Fibroblast of villous mesenchyme (primary cell): ENCODE measurements at regions not wholly inside any gene's neighbourhood (a gene's known extent, or its start where the extent isn't known, plus 50 kb on each side); places are given as distances from the start of the nearest gene placed in this dataset.

Source experiments
- DNase-seq: peaks from one replicate; pipeline ENCODE4 v3.0.0-alpha.2; 2010; ENCODE audit warnings: low read depth
- H3K4me3 ChIP-seq: 2 replicates; pipeline ENCODE4 v1.5.1; 2011; ENCODE audit warnings: low read depth, mild to moderate bottlenecking, low read length
- CTCF ChIP-seq: IDR thresholded peaks from 2 replicates; pipeline ENCODE4 v1.5.1; 2012; ENCODE audit warnings: low read depth, mild to moderate bottlenecking, low read length; ENCODE audit not compliant: insufficient read depth

GRCh38 chr1:184214128-184214527 is 162.6 kb downstream of the TSEN15 start:
- TF ChIP-seq CTCF, result no peak
- no peak for DNase-seq
- H3K4me3 ChIP-seq, result no peak overlapping the region

GRCh38 chr1:184215274-184215925 is 163.9 kb downstream of the TSEN15 start:
- H3K4me3 ChIP-seq, result no peak overlapping the region
- TF ChIP-seq CTCF, result no peak
- no peak for DNase-seq

- no peak for TF ChIP-seq CTCF
- no peak for DNase-seq
Observed at GRCh38 chr1:184218458-184219075, 167.0 kb downstream of the TSEN15 start.

GRCh38 chr1:184219414-184219813 is 167.4 kb upstream of the C1orf21 start:
- DNase-seq, result no peak
- H3K4me3 ChIP-seq, result no peak overlapping the region
- no peak for TF ChIP-seq CTCF

More at GRCh38 chr1:184218458-184219075, 167.0 kb downstream of the TSEN15 start:
- no peak overlapping the region for H3K4me3 ChIP-seq

GRCh38 chr1:184219883-184220282 is 166.9 kb upstream of the C1orf21 start:
- no peak for TF ChIP-seq CTCF
- no peak for DNase-seq
- no peak overlapping the region for H3K4me3 ChIP-seq

- no peak for TF ChIP-seq CTCF
- no peak for DNase-seq
Observed at GRCh38 chr1:184221087-184221486, 165.7 kb upstream of the C1orf21 start.

More at GRCh38 chr1:184221087-184221486, 165.7 kb upstream of the C1orf21 start:
- H3K4me3 ChIP-seq, result no peak overlapping the region
